Kidney (tissue), 13 donors: ENCODE measurements at regions not wholly inside any gene's neighbourhood (a gene's known extent, or its start where the extent isn't known, plus 50 kb on each side); places are given as distances from the start of the nearest gene placed in this dataset.

Experiments used
- DNase-seq, 5 donors: peaks; one replicate each; pipeline ENCODE4 v3.0.0-alpha.2; 2013 to 2020
- FAIRE-seq: peaks from 2 replicates; lab custom pipeline; 2012; peaks lifted over from hg19 to GRCh38; lab: Jason Lieb, UNC
- H3K27ac ChIP-seq, 2 donors: one replicate each; pipeline ENCODE4 v1.7.0; 2013; ENCODE audit warnings: low read depth in 2 of 2, low read length in 2 of 2, inconsistent platforms in 1 of 2
- H3K27me3 ChIP-seq: one replicate; pipeline ENCODE4 v1.7.1; 2013; ENCODE audit warnings: low read length, inconsistent platforms; ENCODE audit not compliant: control insufficient read depth, insufficient read depth
- H3K36me3 ChIP-seq, 3 donors: one replicate each; pipeline versions ENCODE4 v1.7.0 to v1.7.1; 2013; ENCODE audit warnings: low read length in 3 of 3, control low read depth in 1 of 3, inconsistent platforms in 1 of 3; ENCODE audit not compliant: insufficient read depth in 3 of 3, control insufficient read depth in 2 of 3
- H3K4me1 ChIP-seq, 3 donors: one replicate each; pipeline versions ENCODE4 v1.7.0 to v1.7.1; 2013; ENCODE audit warnings: low read length in 3 of 3, inconsistent platforms in 1 of 3, low read depth in 1 of 3; ENCODE audit not compliant: control insufficient read depth in 2 of 3, insufficient read depth in 2 of 3
- H3K4me3 ChIP-seq, 3 donors: one replicate each; pipeline versions ENCODE4 v1.7.0 to v1.8.1; 2013; ENCODE audit warnings: low read length in 3 of 3, control low read depth in 1 of 3, inconsistent platforms in 1 of 3
- H3K9ac ChIP-seq, 3 donors: one replicate each; pipeline versions ENCODE4 v1.7.0 to v1.7.1; 2013; ENCODE audit warnings: low read length in 3 of 3, control low read depth in 1 of 3, inconsistent platforms in 1 of 3
- H3K9me3 ChIP-seq, 3 donors: one replicate each; pipeline versions ENCODE4 v1.7.0 to v1.7.1; 2013; ENCODE audit warnings: low read length in 3 of 3, control low read depth in 1 of 3, inconsistent platforms in 1 of 3; ENCODE audit not compliant: control insufficient read depth in 2 of 3, insufficient read depth in 1 of 3
- CTCF ChIP-seq: IDR thresholded peaks from 3 replicates; pipeline ENCODE4 v1.5.1; 2012; ENCODE audit warnings: mild to moderate bottlenecking, moderate library complexity, borderline replicate concordance; ENCODE audit not compliant: insufficient read depth; ENCODE audit errors: extremely low read depth
- intact Hi-C: fragments of 100-400 bp; cut with DNase I; formaldehyde crosslinking; loops from one replicate; pipeline ENCODE4 v1.11.1; 2022
- donor health status: control.
- donor health status: control.
- donor health status: control.
- donor health status: control.
- donor health status: control.
- donor health status: DM: yes; HTN: yes; CAD: no.
- donor health status: Normal renal cell carcinoma (clear cell type).

- H3K9me3 ChIP-seq, result no peaks in the 10 kb centered on the region
- H3K4me1 ChIP-seq, result peaks cover 0 to 3% (median 0%) of the 10 kb centered on the region in 3 donors
- intact Hi-C loops, result no loop called here
- H3K36me3 ChIP-seq, result no peaks in the 10 kb centered on the region
- H3K9ac ChIP-seq, result no peak overlapping the region
- H3K27ac ChIP-seq, result no peak overlapping the region
- H3K27me3 ChIP-seq, result no peaks in the 10 kb centered on the region
- no peak overlapping the region for H3K4me3 ChIP-seq
- no peak for TF ChIP-seq CTCF
- DNase-seq (peak in 4 of 5 donors; percentile 72 to 84 (median 76)), FAIRE-seq (no peak)
Observed at GRCh38 chr6:19297880-19298279, 539.3 kb upstream of the ID4 start.

GRCh38 chr6:19298421-19298820 lies 538.7 kb upstream of the ID4 start:
- H3K27me3 ChIP-seq, result no peaks in the 10 kb centered on the region
- FAIRE-seq (no peak), DNase-seq (no peak)
- H3K9me3 ChIP-seq, result no peaks in the 10 kb centered on the region
- intact Hi-C loops, result no loop called here
- TF ChIP-seq CTCF, result no peak
- H3K36me3 ChIP-seq, result no peaks in the 10 kb centered on the region
- H3K4me1 ChIP-seq, result peaks cover 0 to 8% (median 0%) of the 10 kb centered on the region in 3 donors
- H3K27ac ChIP-seq, result no peak overlapping the region
- no peak overlapping the region for H3K9ac ChIP-seq
- H3K4me3 ChIP-seq, result no peak overlapping the region

DNA sequence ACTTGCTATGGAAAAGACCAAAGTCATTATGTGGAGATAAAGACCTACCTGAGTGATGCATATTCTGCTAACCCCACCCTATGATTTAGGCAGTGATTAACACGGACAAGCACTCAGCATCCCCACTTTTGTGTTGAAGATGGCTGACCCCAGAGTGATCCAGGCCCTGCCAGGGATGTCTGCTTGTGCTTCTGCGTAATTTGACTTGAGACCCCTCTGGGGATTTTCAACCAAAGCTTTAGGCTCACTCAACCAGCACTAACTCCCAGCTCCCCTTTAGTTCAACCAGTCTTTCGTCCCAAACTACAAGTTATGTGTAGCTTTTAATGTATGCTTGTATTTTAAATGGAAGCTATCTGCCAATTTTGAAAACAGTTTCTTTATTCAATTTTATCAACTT lies 538.0 kb upstream of the ID4 start:
- FAIRE-seq, result no peak
- Histone ChIP-seq H3K9ac (no peak overlapping the region), H3K4me3 (no peak overlapping the region), H3K4me1 (peaks cover 0 to 10% (median 0%) of the 10 kb centered on the region in 3 donors), H3K27me3 (no peaks in the 10 kb centered on the region), H3K9me3 (no peaks in the 10 kb centered on the region), H3K36me3 (no peaks in the 10 kb centered on the region), H3K27ac (no peak overlapping the region)
- intact Hi-C loops, result no loop called here
- DNase-seq, result no peak
- TF ChIP-seq CTCF, result no peak

- no peak overlapping the region for H3K27ac ChIP-seq
- no peaks in the 10 kb centered on the region for H3K27me3 ChIP-seq
- no peak for FAIRE-seq
- peaks cover 0 to 10% (median 0%) of the 10 kb centered on the region in 3 donors for H3K4me1 ChIP-seq
- H3K36me3 ChIP-seq, result no peaks in the 10 kb centered on the region
- TF ChIP-seq CTCF, result no peak
- H3K9me3 ChIP-seq, result no peaks in the 10 kb centered on the region
- H3K4me3 ChIP-seq, result no peak overlapping the region
- no peak overlapping the region for H3K9ac ChIP-seq
- peak in 3 of 5 donors; percentile 17 to 70 (median 61) for DNase-seq
- intact Hi-C loops, result no loop called here
Observed at GRCh38 chr6:19301980-19302379, 535.2 kb upstream of the ID4 start.
